NCI-H128 (cell line): ENCODE measurements at regions not wholly inside any gene's neighbourhood (a gene's known extent, or its start where the extent isn't known, plus 50 kb on each side); places are given as distances from the start of the nearest gene placed in this dataset.
"Not testable (repeated sequence)": the region's sequence is repeated elsewhere in the genome, so short reads cannot be mapped to it uniquely, and the experiment has no call there.

ENCODE experiments used
- DNase-seq: peaks from one replicate; lab custom pipeline; 2025; ENCODE audit not compliant: unreplicated experiment; lab: John Stamatoyannopoulos, UW

DNA sequence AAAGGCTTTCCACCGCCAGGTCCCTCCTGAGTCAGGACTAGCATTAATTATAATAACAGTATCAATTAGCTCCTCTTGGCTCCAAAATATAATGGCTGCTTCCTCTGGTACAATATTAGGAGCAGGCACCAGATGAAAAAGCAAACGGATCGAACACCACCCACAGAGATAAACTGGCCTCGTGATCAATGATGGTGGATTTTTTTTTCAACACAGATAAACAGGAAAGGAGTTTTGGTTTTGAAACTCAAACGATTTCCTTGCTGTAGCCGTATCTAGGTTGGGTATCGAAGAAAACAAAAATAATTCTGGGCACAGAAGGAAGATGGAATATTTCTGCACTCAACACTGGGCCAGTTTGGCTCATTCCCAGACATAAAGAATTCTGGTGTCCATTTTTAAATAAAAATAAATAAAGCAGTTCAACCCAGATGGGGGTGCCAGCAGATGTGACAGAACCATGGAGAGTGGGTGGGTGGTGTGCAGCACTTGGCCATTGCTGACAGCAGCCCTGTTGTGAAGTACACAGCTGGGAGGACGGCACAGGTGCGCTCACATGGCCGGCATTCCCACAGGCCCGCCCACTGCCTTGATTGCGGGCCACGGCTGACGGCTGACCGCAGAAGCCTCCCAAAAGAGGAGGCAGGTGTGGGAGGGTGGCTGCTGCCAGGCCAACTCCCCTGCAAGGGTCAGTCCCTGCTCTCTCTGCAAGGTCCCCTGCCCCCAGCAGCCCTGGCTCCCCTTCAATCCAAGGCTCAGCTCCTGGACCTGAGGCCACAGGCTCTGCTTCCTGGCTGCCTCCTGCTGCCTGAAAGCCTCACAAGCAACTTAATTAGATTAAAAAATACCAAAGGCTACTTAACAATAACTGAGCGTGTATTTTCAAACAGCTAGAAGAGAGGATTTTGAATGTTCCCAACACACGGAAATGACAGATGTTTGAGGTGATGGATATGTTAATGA, 351.9 kb upstream of the ID2 start:
- DNase-seq: no peak

DNA sequence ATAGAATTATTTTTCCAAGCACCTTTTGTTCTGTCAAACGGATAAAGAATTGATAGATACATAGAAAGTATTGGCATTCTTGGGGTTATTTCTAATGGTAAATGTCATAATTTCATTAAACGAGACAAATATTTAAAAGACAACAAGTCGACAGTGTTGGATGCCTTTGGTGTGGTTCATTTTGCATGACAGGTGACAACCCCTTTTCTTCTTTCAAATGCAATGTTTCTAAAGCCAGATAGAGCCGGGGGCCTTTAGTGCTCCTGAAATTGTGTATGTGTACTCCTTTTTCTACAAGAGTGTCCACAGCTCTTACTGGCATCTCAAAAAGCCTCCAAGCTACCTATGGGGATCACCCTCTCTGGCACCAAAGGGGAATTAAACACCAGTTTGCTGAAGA, 350.8 kb upstream of the ID2 start:
- DNase-seq: no peak

DNA sequence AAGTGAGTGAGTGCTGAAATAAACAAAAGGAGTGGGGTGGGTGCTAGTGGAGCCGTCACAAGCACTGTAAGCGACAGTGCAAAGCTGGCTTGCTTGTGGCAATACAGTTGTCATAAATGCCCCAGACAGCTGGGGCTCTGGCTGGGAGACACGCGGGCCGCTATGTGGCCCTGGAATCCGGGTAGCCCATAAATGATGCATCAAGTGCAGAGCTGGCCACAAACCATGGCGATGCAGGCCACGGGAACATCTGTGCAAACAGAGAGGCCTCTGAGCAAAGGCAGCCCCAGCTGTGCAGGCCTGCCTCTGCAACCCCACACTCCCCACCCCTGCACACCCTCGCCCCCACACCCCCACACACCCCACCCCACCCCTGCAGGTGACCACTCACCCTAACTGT, 349.2 kb upstream of the ID2 start:
- no peak for DNase-seq

DNA sequence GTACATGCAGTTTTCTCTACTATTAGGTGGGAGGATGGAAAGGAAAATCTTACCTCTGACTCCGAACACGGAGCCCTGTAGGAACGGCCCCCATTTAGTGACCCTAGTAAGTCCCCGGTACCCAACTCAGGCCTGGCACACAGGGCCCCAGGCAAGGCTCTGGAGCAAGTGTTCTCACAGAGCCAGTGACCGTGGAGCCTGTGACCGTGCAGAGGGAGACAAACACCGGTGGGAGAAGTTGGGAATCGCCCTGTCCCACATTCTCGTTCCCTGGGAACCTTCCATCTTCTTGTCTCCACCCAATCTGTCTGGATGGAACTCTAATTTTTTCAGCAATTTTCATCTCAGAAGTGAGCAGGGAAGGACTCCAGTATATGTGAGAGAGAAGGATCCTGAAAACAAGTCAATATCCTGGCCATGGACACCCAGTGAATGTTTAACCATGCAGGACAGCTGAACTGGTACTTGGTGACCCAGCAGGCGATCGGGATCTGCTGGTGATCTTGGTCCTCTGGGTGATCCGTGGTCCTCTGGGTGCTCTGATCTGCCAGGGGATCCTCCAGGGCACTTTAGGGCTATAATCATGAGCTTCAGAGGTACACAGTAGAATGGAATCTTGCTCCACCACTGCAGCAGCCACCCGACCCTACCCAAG, 348.6 kb upstream of the ID2 start:
- DNase-seq: no peak

DNA sequence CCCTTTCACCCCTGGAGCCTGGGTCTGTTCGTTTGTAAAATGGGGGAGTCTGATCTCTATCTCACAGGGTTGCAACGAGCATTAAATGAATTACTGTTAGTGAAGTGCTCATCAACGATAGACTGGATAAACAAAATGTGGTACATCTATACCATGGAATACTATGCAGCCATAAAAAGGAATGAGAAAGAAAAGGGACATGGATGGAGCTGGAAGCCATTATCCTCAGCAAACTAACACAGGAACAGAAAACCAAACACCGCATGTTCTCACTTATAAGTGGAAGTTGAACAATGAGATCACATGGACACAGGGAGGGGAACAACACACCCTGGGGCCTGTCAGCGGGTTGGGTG, 348.0 kb upstream of the ID2 start:
- DNase-seq: not testable (repeated sequence)

DNA sequence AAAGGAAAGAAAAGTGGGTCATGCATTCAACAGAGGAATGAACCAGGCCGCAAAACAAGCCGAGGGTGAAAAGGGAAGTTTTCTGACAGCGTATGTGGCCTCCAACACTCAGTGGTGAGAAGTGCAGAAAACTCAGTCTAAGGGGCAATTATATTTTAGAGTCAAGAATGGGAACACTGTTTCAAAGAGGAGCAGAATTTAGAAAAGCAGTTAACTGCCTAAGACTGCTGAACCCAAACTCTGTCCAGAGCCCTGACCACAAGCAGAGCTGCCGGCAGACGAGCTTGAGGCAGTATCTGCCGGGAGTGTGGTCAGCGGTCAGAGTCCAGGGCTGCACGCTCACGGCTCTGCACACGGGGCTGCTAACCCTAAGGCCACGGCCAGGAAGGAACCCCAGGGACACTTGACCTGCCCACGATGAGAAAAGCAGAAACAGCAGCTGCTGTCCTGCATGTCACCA, 347.0 kb upstream of the ID2 start:
- no peak for DNase-seq

DNA sequence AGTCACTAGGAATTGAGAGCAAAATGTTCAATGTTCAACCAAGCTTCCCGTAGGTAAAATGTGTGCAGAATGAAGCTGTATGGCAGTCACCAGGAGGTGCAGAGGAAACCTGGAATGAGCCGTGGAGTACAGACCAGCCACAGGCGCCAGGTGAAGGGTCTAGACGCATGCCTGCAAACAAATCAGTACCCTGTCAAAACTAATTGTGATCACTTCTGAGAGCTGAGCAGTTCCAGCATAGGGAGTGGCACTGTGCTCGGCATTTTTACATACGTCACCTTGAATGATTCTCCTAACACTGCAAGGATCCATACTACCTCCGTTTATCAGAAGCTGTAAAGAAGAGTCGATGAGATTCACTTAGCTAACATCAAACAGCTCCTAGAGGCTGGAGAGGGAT, 346.1 kb upstream of the ID2 start:
- DNase-seq: no peak

DNA sequence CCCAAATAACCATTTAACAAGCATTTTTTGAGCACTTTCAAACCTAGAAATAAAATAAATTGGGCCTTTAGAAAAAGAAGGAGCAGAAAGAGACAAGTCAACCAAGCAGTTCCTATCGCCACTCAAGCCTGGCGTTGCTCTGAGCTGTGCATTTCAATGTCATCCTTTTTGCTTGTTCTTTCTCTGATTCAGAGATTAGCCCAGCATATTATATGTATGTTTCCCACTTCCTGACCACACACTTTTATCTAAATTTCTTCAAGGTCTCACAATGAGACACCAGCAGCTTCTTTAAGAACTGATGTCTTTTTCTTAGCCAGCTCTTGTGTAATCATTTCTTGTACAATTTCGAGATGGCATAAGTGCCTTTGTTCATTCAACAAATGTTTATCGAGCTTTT, 344.5 kb upstream of the ID2 start:
- no peak for DNase-seq

DNA sequence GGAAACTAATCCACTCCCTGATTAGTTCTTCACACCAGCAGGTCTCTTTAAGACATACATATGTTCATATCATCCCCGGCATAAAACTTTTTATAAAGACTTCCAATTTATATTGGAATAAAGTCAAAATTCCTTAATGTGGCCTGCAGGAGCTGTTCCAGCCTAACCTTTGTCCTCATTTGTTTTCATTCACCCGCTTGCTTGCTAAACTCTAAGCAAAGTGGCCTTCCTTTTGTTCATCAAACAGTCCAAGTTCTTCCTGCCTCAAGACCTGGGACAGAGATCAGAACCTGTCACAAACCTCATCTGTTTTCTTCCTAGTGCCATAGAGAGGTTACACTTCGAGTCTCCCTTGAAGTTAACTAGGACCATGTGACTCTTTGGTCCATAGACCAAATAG, 339.4 kb upstream of the ID2 start:
- no peak for DNase-seq

DNA sequence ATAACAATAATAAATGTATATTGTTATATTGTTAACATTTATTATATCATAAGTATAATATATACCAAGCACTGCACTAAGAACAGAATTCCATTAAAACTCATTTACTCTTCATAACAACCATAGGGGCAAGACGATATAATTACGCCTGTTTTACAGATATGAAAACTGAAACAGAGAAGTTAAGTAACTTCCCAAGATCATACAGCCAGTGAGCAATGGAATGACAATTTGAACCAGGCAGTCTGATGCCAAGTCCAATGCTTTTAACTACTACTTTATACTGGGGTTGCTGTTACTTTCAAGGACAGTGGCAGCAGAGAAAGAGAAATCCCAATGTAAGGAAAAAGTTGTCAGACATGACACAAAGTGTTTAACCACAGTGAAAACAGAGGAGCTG, 338.8 kb upstream of the ID2 start:
- DNase-seq: no peak

DNA sequence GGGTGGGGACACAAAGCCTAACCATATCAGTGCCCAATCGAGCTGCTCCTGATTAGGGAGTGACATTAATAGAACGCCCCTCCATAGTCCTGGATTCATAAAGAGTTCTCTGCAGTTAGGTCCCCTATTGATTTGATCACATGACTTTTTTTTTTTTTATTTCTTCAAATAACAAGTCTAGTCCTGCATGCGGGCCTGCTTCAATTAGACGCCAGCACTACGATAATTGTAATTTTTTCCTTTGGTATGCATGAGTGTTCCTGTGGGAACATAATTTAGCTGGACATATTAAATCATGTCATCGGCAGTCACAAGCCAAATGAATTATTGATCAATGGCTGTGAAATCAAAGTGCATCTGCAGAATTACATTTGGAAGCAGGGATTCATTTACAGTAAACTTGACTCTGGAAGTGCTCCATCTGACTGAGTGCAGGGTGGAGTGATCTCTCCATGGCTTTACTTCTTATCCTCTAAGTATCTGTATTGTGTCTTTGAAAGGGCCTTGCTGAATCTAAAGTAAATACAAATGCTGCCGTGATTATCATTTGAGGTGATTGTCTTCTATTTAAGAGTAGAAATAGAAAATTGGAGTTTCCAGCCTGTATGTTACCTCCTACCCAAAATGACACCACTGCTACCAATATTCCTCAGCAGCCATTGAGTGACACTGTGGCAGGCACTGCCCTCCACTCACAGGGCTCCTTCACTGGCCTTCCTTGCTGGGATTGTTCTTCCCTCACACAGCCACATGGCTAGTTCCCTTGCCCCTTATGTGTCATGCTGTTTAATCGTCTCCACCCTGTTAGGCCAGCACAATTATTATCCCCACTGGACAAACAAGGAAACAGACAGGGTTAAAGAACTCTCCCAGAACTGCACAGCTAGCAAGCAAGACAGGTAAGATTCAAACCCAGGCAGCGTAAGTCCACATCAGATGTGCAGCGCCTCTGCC, 337.4 kb upstream of the ID2 start:
- DNase-seq: no peak

DNA sequence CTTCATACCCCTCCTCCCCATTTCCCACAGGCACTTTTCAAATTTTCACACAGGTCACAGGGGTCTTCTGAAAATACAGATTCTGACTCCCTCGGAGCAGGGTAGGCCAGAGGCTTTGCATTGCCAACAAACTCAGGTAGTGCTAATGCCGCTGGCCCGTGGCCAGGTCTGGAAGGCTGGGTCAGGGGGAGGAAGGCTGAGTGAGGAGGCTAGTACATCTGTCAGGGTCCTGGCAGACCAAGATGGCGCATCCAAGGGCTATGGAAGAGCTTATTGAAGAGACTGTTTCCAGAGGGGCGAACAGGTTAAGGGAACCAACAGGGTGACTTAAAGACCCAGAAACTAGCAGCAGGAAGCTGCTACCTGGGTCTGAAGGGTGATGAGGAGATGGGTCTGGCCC, 336.7 kb upstream of the ID2 start:
- DNase-seq: no peak

DNA sequence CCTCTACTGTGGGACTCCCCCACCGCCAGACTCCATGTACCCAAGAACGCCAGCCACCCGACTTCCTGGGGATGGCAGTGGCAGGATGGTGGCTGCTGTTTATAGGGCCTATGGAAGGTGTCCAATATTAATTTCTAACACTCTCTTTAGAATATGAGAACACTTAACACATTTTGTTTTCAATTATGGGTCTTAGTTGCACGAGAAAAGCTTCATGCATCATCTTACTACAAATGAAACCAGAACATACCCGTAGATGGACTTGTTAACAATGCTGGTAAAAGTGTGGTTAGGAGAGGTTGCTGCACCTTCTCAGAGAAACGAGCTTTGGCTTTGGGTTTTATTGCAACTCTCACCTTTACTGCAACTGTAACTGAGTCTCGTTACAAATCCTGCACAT, 335.6 kb upstream of the ID2 start:
- DNase-seq: no peak

DNA sequence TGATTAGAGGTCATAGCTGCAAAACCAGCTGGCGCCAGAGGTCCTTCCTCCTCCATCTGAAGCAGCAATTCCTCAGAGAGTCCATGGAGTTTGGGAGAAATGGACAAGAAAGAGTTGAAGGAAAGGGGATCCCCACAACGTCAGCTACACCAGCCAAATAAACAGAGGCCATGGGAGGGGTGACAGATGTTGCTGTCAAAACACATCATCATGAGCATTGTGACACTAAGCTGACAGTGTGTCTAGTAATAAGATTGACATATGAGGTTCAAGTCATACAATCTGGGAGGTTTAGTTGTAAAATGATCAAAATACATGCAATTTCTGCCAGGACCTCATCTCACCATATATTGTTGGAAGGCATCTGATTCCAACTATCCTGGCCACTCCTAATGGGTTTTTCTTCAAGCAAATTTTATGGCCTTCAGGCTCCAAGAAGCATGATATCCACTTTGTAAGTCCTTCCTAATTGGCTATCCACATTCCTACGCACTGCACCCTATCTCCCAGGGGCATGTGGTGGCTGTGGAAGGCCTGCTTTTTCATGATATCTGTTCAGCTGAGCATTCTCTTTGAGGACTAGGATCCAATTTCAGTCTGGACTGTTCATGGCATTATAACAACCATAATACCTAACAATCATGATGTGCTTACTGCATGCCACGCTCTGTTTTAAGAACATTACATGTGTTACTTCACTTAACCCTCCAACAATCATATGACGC, 335.0 kb upstream of the ID2 start:
- no peak for DNase-seq

DNA sequence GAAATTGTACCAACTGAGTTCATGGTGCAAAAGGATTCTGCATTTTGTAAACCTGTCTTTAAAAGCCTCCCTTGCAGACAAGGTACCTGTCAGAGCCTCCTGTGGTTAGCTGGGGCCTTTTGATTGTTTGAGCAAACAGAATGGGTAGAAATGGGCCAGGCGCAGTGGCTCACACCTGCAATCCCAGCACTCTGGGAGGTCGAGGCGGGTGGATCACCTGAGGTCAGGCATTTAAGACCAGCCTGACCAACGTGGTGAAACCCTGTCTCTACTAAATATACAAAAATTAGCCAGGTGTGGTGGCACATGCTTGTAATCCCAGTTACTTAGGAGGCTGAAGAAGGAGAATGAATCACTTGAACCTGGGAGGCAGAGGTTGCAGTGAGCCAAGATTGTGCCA, 332.9 kb upstream of the ID2 start:
- DNase-seq: not testable (repeated sequence)

DNA sequence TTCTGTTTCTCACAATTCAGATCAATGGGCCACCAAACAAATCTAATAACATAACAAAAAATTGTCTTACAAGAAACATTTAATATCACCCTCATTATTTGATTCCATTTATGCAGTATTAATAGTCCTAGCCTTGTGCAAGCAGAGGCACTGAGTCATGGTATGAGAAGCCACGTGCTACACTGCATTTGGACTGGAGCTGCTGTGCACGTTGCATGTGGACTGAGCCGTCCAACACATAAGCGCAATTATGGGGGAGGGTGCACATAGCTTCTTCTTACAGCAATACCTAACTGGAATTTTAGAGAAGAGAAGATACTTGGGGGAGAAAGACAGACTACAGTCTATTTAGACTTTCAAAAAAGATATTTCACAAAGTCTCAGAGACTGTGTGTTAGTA, 329.6 kb upstream of the ID2 start:
- DNase-seq: no peak

DNA sequence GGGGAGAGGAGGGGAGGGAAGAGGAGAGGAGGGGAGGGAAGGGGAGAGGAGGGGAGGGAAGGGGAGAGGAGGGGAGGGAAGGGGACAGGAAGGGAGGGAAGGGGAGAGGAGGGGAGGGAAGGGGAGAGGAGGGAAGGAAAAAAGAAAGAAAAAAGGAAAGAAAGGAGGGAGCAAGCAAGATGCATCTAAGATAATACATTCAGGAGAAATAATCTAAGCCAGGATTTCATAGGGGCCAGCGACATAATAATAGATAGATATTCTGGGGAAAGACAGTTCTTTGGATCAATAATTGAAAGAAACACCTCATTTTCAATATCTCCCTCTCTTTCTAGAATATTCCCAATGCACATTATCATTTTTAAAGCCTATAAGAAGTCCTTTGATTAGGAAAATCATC, 328.9 kb upstream of the ID2 start:
- no peak for DNase-seq

DNA sequence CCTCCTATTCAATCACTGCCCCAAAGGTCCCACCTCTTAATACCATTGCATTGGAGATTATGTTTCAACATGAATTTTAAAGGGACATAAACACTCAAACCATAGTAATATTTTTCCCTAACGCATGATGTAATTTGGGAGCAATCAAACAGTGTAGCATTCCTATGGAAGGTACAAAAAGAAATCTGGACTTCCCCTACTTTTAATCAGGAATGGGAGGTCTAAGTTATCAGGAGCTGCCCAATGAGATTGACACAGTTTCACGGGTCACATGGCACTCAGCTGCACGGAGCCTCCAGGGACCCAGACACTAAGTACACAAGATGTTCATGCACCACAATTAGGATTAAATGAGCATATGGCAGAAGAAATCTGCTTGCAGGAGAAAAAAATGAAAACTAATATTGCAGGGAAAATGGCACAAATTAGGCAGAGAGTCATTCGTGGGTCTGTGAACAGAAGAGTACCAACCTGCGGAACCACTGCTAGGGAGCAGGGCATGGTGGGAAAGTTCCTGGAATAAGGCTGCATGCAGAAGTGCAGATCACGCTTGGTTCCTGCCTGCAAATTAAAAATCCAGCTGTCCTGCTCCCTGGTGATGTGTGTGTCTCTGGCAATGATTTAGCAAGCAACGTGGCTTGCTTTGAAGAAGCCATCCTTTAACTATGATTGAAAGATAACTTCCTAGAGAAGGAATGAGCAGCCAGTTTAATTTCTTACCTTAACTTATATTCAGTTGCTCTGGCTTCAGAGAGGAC, 326.6 kb upstream of the ID2 start:
- DNase-seq: no peak

DNA sequence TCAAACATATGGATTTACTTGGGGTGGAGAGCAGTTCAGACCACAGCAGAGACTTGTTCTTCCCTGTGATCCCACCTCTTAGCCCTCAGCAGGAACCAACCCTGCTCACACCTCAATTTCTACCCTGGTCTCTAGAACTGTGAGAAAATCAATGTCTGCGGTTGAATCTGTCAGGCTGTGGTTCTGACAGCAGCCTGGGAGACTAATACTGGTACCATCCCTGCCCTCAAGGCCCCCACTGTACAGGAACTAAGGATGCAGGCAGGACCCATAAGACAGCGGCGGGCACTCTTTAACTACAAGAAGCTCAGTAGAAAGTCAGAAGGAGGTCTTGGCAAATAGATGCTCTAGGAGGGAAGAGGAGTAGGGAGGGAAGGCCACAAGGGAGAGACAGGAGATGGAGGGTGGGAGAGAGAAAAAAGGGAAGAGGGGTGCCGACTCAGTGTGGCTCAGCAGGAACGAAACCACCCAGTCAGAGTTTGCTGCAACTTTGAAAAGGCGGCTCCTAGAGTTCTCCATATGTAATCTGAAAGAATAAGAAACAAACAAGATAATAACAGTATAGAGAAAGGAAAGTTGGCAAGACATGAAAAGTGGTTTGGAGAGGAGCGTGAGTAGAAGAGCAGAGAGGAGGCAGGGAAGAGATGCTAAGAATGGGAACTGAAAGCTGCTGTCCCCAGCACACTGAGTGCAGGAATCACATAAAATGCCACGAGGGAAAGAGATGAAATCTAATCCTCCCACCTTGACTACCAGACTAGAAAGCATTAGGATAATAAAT, 323.9 kb upstream of the ID2 start:
- DNase-seq: no peak
